ENCODE measurements at regions not wholly inside any gene's neighbourhood (a gene's known extent, or its start where the extent isn't known, plus 50 kb on each side); places are given as distances from the start of the nearest gene placed in this dataset.
A peak's percentile ranks its signal among the peaks of the same experiment; 100 is the strongest.

DNA sequence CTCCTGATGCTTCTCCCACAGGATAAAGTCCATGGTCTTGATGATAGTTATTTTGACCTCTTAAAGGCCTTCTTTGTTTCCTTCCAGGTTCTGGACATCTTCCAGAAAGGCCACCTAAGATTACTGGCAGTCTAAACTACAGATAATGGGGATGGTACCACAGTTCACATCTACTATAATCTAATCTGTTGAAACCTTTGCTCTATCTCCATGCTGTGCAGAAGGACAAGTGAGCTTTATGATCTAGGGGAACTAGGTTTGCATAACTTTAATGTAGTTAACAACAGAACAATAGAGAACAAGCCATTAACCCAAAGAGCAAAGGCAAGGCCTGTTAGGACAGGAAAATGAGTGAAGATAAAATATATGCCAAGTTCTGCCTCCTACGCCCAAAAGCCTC lies 103.9 kb upstream of the KLHL13 start:
- Histone ChIP-seq H3K4me1 (ENCODE audit: control insufficient read depth in 2 of 2, insufficient read depth in 2 of 2, low read length in 2 of 2) (no peaks in the 10 kb centered on the region), H3K9me3 (ENCODE audit: control insufficient read depth in 2 of 2, insufficient read depth in 1 of 2, low read length in 1 of 2) (no peaks in the 10 kb centered on the region), H3K36me3 (ENCODE audit: control insufficient read depth in 2 of 2, insufficient read depth in 2 of 2, low read length in 1 of 2) (no peaks in the 10 kb centered on the region), H3K4me3 (ENCODE audit: low read length in 2 of 2) (no peak overlapping the region), H3K27me3 (ENCODE audit: control insufficient read depth in 2 of 2, insufficient read depth in 1 of 2, low read length in 1 of 2) (no peaks in the 10 kb centered on the region), H3K27ac (ENCODE audit: low read depth in 1 of 2, low read length in 1 of 2) (no peak overlapping the region)
- DNase-seq (ENCODE audit: low read depth in 6 of 9, low spot score in 9 of 9), result no peak
- 97% methylated on average over 1 of the region's 1 CpG for whole genome bisulfite sequencing

DNA sequence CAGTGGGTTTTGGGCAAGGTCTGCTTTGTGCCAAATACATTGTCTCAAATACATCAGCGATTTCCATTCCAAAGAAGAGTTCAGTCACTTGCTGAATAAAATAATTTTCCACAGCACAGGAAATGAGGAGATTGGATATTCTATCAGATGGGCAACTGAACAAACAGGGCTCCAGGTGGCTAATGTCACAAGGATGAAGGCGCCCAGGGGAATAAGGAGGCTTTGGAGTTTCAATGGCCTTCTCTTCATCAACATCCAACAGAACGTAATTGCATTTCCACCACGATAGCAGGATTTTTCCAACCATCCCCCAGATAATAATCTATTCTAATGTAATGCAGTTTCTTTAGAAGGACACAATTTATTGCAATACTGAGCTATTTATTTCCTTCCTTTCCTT lies 104.7 kb upstream of the KLHL13 start:
- no peaks in the 10 kb centered on the region for H3K4me1 ChIP-seq (ENCODE audit: control insufficient read depth in 2 of 2, insufficient read depth in 2 of 2, low read length in 2 of 2)
- DNase-seq (ENCODE audit: low read depth in 6 of 9, low spot score in 9 of 9), result no peak
- H3K27ac ChIP-seq (ENCODE audit: low read depth in 1 of 2, low read length in 1 of 2), result no peak overlapping the region
- no peak overlapping the region for H3K4me3 ChIP-seq (ENCODE audit: low read length in 2 of 2)
- H3K9me3 ChIP-seq (ENCODE audit: control insufficient read depth in 2 of 2, insufficient read depth in 1 of 2, low read length in 1 of 2), result no peaks in the 10 kb centered on the region
- H3K36me3 ChIP-seq (ENCODE audit: control insufficient read depth in 2 of 2, insufficient read depth in 2 of 2, low read length in 1 of 2), result no peaks in the 10 kb centered on the region
- WGBS, result 90% methylated on average over 4 of the region's 4 CpGs
- H3K27me3 ChIP-seq (ENCODE audit: control insufficient read depth in 2 of 2, insufficient read depth in 1 of 2, low read length in 1 of 2), result no peaks in the 10 kb centered on the region

DNA sequence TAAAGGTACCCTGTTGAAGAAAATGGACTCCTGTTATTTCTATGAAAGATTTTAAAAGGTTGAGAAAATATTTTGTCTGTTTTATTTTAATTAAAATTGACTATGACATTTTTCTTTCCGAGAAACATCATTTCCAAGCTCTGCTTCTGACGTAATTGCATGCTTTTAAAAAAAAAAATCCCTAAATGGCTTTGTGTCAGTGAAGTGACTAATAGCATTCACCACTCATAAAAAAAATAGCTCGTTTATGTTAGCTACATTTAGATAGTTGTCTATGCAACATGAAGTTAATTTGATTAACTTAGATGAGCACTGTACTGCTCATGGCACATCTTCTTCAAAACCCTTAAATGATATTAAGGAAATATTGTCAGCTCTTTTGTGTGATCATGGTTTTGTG lies 105.1 kb upstream of the KLHL13 start:
- no peak overlapping the region for H3K4me3 ChIP-seq (ENCODE audit: low read length in 2 of 2)
- no peaks in the 10 kb centered on the region for H3K4me1 ChIP-seq (ENCODE audit: control insufficient read depth in 2 of 2, insufficient read depth in 2 of 2, low read length in 2 of 2)
- WGBS, result 94% methylated on average over 3 of the region's 3 CpGs
- no peak overlapping the region for H3K27ac ChIP-seq (ENCODE audit: low read depth in 1 of 2, low read length in 1 of 2)
- no peaks in the 10 kb centered on the region for H3K36me3 ChIP-seq (ENCODE audit: control insufficient read depth in 2 of 2, insufficient read depth in 2 of 2, low read length in 1 of 2)
- no peaks in the 10 kb centered on the region for H3K9me3 ChIP-seq (ENCODE audit: control insufficient read depth in 2 of 2, insufficient read depth in 1 of 2, low read length in 1 of 2)
- H3K27me3 ChIP-seq (ENCODE audit: control insufficient read depth in 2 of 2, insufficient read depth in 1 of 2, low read length in 1 of 2), result no peaks in the 10 kb centered on the region
- DNase-seq (ENCODE audit: low read depth in 6 of 9, low spot score in 9 of 9), result no peak

DNA sequence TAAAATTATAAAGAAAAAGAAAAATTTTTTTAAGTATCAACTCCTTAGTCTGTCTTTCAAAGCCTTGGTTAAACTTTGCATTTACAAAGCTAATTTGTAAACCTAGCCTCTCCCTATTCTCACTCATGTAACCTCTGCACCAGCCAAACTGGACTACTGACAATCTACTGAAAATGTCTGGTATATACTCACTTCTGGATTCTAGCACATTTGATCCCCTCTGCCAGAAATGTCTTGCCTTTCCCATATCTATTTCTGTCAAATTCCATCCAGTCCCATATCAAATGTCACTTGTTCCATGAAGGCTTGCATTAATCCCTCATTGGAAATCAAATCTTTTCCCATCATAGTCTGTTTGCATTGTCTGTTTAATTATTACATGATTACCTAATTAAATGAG lies 105.8 kb upstream of the KLHL13 start:
- Histone ChIP-seq H3K27ac (ENCODE audit: low read depth in 1 of 2, low read length in 1 of 2) (no peak overlapping the region), H3K9me3 (ENCODE audit: control insufficient read depth in 2 of 2, insufficient read depth in 1 of 2, low read length in 1 of 2) (no peaks in the 10 kb centered on the region), H3K4me3 (ENCODE audit: low read length in 2 of 2) (no peak overlapping the region), H3K27me3 (ENCODE audit: control insufficient read depth in 2 of 2, insufficient read depth in 1 of 2, low read length in 1 of 2) (no peaks in the 10 kb centered on the region), H3K36me3 (ENCODE audit: control insufficient read depth in 2 of 2, insufficient read depth in 2 of 2, low read length in 1 of 2) (no peaks in the 10 kb centered on the region), H3K4me1 (ENCODE audit: control insufficient read depth in 2 of 2, insufficient read depth in 2 of 2, low read length in 2 of 2) (no peaks in the 10 kb centered on the region)
- no peak for DNase-seq (ENCODE audit: low read depth in 6 of 9, low spot score in 9 of 9)

DNA sequence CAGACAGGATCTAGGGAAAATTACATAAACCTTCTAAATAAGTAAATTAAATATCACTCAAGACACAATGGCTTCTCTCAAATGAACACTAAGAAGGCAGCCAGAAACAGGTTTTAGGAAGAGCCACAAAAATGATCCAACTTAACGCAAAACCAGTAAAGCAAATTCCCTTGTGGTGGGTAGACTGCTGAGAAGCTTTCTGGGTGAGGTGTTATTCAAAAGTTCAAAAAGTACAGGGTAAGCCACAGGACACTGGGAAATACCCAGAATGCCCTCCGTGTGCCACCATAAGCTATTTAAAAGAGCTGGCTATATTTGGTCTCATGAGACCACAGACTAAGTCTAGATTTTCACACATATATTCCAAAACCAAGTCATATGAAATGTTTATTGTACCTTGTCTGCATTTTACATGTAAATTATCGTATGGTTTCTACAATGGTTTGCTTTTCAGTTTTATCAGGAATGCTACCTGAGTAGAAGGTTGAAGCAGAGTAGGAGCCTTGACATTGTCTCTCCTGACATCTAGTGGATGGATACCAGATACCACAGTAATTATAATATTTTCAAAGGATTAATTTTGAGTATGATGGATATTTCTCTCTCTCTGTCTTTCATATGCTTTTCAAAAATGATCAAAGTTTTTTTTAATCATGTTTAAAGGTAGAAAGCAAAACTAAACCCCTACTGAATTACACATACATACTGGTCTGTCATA lies 109.3 kb upstream of the KLHL13 start:
- H3K4me3 ChIP-seq (ENCODE audit: low read length in 2 of 2), result no peak overlapping the region
- DNase-seq (ENCODE audit: low read depth in 6 of 9, low spot score in 9 of 9), result peak in 1 of 9 donors; percentile 7
- H3K36me3 ChIP-seq (ENCODE audit: control insufficient read depth in 2 of 2, insufficient read depth in 2 of 2, low read length in 1 of 2), result no peaks in the 10 kb centered on the region
- no peak overlapping the region for H3K27ac ChIP-seq (ENCODE audit: low read depth in 1 of 2, low read length in 1 of 2)
- no peaks in the 10 kb centered on the region for H3K27me3 ChIP-seq (ENCODE audit: control insufficient read depth in 2 of 2, insufficient read depth in 1 of 2, low read length in 1 of 2)
- no peaks in the 10 kb centered on the region for H3K9me3 ChIP-seq (ENCODE audit: control insufficient read depth in 2 of 2, insufficient read depth in 1 of 2, low read length in 1 of 2)
- no peaks in the 10 kb centered on the region for H3K4me1 ChIP-seq (ENCODE audit: control insufficient read depth in 2 of 2, insufficient read depth in 2 of 2, low read length in 2 of 2)
- WGBS, result 42% methylated on average over 3 of the region's 3 CpGs

DNA sequence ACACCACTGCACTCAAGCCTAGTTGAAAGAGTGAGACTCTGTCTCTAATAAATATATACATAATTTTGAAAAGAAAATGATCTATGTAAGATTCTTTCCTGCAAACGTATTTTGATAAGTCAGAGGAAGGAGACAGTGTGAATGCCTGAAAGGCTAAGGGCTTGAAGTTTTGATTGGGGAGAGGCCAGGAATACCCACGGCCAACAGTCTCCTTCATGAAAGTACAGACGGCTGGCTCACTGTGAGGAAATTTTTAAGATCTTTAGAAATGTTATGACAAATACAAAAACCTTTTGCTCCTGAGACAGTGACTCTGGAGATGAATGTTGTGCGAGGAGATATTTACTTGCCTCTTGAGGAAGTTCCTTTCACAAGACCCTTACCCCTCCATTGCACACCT lies 111.4 kb upstream of the KLHL13 start:
- no peaks in the 10 kb centered on the region for H3K27me3 ChIP-seq (ENCODE audit: control insufficient read depth in 2 of 2, insufficient read depth in 1 of 2, low read length in 1 of 2)
- H3K27ac ChIP-seq (ENCODE audit: low read depth in 1 of 2, low read length in 1 of 2), result no peak overlapping the region
- DNase-seq (ENCODE audit: low read depth in 6 of 9, low spot score in 9 of 9), result no peak
- WGBS, result 92% methylated on average over 4 of the region's 4 CpGs
- no peaks in the 10 kb centered on the region for H3K9me3 ChIP-seq (ENCODE audit: control insufficient read depth in 2 of 2, insufficient read depth in 1 of 2, low read length in 1 of 2)
- H3K4me3 ChIP-seq (ENCODE audit: low read length in 2 of 2), result no peak overlapping the region
- no peaks in the 10 kb centered on the region for H3K4me1 ChIP-seq (ENCODE audit: control insufficient read depth in 2 of 2, insufficient read depth in 2 of 2, low read length in 2 of 2)
- no peaks in the 10 kb centered on the region for H3K36me3 ChIP-seq (ENCODE audit: control insufficient read depth in 2 of 2, insufficient read depth in 2 of 2, low read length in 1 of 2)

DNA sequence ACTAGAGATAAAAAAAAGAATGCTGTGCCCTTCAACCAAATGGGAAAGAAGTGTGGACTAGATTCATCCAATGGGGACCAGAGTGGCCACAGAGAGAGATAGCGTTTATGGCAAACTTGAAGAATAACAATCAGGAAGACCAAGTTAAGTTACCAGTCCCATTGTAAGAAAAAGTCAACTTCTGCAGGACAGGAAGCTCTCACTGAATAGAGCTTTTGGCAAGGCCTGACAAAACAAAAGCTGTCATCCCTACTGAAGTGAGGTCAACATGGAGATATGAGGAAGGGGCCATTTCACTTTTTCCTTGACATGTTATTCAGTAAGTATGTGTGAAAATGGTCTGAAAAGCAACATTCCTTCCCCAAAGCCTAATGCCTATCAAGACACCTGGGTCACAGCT lies 111.8 kb upstream of the KLHL13 start:
- Histone ChIP-seq H3K9me3 (ENCODE audit: control insufficient read depth in 2 of 2, insufficient read depth in 1 of 2, low read length in 1 of 2) (no peaks in the 10 kb centered on the region), H3K36me3 (ENCODE audit: control insufficient read depth in 2 of 2, insufficient read depth in 2 of 2, low read length in 1 of 2) (no peaks in the 10 kb centered on the region), H3K4me1 (ENCODE audit: control insufficient read depth in 2 of 2, insufficient read depth in 2 of 2, low read length in 2 of 2) (no peaks in the 10 kb centered on the region), H3K27me3 (ENCODE audit: control insufficient read depth in 2 of 2, insufficient read depth in 1 of 2, low read length in 1 of 2) (no peaks in the 10 kb centered on the region), H3K4me3 (ENCODE audit: low read length in 2 of 2) (no peak overlapping the region), H3K27ac (ENCODE audit: low read depth in 1 of 2, low read length in 1 of 2) (no peak overlapping the region)
- WGBS, result 100% methylated on average over 1 of the region's 1 CpG
- no peak for DNase-seq (ENCODE audit: low read depth in 6 of 9, low spot score in 9 of 9)

DNA sequence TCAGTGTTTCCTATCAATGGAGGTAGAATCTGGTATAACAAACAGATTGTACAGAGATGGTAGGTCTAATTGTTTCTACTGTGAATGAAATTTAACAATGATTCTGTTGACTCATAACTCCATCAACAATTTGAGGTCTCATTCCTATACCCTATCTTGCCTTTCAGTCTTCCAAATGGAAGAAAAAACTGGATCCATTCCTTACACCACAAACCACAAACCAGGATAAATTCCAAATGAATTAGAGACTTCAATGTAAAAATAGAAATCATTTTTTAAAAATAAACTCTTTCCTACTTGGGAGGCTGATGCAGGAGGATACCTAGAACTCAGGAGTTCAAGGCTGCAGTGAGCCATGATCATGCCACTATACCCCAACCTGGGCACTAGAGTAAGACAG lies 114.4 kb upstream of the WDR44 start:
- Histone ChIP-seq H3K4me1 (ENCODE audit: control insufficient read depth in 2 of 2, insufficient read depth in 2 of 2, low read length in 2 of 2) (no peaks in the 10 kb centered on the region), H3K27me3 (ENCODE audit: control insufficient read depth in 2 of 2, insufficient read depth in 1 of 2, low read length in 1 of 2) (no peaks in the 10 kb centered on the region), H3K4me3 (ENCODE audit: low read length in 2 of 2) (no peak overlapping the region), H3K9me3 (ENCODE audit: control insufficient read depth in 2 of 2, insufficient read depth in 1 of 2, low read length in 1 of 2) (no peaks in the 10 kb centered on the region), H3K27ac (ENCODE audit: low read depth in 1 of 2, low read length in 1 of 2) (no peak overlapping the region), H3K36me3 (ENCODE audit: control insufficient read depth in 2 of 2, insufficient read depth in 2 of 2, low read length in 1 of 2) (no peaks in the 10 kb centered on the region)
- DNase-seq (ENCODE audit: low read depth in 6 of 9, low spot score in 9 of 9), result no peak

DNA sequence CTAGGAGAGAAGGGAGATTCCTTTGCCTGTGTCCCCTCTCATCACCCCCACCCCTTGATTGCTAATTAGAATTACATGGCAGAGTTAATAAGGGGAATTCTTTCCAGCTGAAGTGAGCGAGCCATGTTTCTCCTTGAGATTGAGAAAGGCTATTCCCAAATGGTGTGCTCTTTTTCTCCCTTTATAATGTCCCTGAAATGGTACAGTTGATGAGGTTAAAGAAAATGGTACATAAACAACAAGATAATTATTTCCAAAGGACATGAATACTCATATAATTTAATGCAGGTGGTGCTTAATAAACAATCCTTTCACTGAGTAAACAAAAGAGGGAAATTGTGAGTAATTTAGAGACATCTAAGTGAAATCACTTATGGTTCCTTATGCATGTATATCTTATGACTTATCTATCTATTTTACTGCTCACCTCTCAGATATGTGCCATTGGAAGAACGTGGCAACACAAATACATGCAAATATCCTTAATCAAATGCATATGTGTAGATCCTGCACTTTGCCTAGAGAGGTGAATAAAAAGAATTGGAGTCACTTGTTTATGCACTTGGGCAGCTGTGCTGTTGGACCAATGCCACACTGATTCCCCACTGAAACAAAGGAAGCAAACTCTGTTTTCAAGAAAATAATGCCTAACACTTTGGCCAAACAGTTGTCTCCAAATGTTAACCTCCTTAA lies 106.6 kb upstream of the WDR44 start:
- Histone ChIP-seq H3K36me3 (ENCODE audit: control insufficient read depth in 2 of 2, insufficient read depth in 2 of 2, low read length in 1 of 2) (no peaks in the 10 kb centered on the region), H3K9me3 (ENCODE audit: control insufficient read depth in 2 of 2, insufficient read depth in 1 of 2, low read length in 1 of 2) (no peaks in the 10 kb centered on the region), H3K27ac (ENCODE audit: low read depth in 1 of 2, low read length in 1 of 2) (no peak overlapping the region), H3K4me1 (ENCODE audit: control insufficient read depth in 2 of 2, insufficient read depth in 2 of 2, low read length in 2 of 2) (no peaks in the 10 kb centered on the region), H3K27me3 (ENCODE audit: control insufficient read depth in 2 of 2, insufficient read depth in 1 of 2, low read length in 1 of 2) (no peaks in the 10 kb centered on the region), H3K4me3 (ENCODE audit: low read length in 2 of 2) (no peak overlapping the region)
- WGBS, result 78% methylated on average over 2 of the region's 2 CpGs
- DNase-seq (ENCODE audit: low read depth in 6 of 9, low spot score in 9 of 9), result no peak
